HG03097 (cell line): ENCODE measurements at regions not wholly inside any gene's neighbourhood (a gene's known extent, or its start where the extent isn't known, plus 50 kb on each side); places are given as distances from the start of the nearest gene placed in this dataset.
"Not testable (repeated sequence)": the region's sequence is repeated elsewhere in the genome, so short reads cannot be mapped to it uniquely, and the experiment has no call there.

ENCODE experiments used
- ATAC-seq: cut with Tn5 transposase; IDR thresholded peaks from one replicate; pipeline ENCODE4 v1.9.1; 2021; ENCODE audit not compliant: unreplicated experiment, low FRiP score

DNA sequence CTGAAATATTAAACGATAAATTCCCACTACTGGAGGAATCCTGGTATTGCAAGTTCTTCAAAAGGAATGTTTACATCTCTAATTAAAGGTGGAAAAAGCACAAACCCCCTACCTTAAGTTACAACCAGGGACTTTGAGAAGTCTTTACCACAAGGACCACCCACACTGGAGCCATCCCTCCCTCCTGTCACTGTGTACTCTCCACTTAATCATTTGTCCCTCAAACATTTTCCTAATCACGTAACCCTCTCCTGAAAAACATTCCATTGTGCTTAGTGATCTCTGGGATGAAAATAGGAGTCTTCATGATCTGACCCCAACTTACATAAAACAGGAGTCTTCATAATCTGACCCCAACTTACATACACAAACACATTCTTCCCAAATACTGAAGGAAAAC lies 85.7 kb downstream of the SUCLG1 start:
- no peak for ATAC-seq

DNA sequence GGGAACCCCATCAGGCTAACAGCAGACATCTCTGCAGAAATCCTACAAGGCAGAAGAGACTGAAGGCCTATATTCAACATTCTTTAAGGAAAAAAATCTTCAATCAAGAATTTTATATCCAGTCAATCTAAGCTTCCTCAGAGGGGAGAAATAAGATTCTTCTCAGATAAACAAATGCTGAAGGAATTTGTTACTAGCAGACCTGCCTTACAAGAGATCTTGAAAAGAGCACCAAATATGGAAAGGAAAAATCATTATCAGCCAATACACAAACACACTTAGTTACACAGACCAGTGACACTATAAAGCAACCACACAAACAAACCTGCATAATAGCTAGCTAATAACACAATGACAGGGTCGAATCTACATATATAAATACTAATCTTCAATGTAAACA lies 96.5 kb downstream of the SUCLG1 start:
- no peak for ATAC-seq

DNA sequence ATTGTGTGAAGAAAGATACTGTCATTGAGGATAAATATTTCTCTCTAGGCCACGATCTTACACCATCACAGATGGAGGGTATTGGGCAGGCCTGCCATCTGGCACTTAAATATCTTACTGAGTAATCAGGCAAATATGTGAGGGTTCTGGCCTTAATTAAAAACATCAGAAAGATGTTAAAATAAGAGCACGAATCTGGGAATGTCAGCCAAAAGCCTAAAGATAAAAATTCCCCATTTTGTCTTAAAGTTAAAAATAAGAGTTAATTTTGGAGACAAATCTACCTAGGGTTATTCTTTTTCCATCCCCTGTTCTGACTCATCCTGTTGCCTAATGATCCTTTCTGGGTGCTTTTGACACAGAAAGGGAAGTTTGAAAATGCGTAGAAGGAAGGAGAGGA lies 121.0 kb downstream of the SUCLG1 start:
- ATAC-seq, result no peak

DNA sequence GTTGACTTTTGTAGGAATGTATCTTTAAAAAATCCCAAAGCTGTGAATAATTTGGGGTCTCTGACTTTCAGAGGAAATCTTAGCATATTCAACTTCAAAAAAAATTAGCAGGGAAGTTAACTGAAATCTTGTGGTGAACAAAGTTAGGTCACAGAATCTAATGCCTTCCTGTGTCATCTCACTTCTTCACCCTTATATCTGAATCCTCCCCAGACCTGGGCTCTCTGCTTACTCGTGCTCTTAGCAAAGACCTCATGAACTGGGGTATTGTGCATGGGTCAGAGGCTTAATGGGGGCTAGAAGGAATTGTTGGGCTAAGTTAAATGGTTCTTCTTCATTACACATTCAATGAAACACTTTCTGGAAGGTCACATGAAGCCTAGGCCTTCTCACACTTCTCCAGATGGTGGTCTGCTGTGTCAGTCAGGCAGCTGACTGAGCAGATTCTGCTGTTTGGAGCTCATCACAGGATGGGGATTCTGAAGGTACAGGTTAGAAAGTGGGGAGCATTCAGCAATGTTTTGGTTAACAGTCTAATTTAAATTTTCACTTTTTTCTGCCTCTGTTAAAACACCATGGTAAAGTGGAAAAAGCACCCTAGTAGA lies 131.3 kb downstream of the SUCLG1 start:
- no peak for ATAC-seq

DNA sequence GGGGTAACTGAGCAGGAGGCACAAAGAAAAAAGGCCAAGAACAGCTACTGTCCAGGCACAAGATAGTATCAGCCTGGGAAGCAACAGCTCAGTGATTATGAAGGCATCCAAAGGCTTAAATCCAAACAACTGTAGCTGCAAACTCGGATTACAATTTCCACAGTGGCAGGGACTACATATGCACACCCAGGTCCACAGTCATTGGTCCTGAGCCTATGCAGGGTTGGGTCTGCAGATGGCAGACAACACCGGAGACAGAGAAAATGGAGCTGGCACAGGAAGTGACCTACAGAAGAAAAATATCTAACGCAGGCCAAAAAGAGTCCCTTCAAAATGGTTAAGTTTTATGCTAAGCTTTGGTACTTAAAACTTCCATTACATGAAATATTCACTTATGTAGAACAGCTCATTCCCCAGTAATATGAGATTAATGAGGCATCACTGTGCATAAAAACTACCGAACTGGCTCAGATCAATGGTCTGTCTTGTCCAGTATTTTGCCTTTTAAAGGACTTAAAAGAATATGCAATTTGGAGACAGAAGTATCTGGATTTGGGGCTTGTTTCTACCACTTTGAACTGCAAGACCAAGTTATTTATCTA lies 132.1 kb downstream of the SUCLG1 start:
- no peak for ATAC-seq

DNA sequence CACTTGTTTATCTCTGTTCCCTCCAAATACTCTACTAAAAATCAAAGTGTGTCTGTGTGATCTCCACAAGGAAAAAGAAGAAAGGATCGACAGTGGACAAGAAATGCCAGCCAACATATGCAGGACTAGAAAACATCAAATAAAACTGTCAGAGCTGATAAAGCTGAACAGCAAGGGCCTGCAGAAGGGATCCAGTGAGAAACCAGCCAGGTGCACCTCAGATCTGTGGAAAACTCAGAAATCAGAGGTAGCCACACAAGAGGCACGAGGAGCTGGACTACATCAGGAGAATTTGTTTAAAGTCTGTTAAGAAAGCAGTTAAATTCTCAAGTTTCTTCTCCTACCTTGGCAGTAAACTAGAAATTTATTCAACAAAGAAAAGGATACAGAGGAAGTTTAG lies 135.2 kb downstream of the SUCLG1 start:
- no peak for ATAC-seq

DNA sequence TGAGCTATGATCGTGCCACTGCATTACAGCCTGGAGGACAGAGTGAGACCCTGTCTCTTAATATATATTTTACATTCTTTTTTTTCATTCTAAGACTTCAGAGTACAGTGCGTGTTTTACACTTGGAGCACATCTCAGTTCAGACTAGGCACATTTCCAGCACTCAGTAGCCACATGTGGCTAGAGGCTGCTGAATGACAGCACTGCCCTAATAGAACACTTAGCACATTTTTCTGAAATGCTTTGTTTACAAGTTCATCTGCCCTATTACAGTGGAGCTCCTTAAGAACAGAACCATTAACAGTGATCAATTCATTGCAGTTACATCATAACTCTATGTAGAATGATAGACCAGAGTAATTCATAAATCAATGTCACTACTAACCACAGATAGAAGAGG lies 138.1 kb downstream of the SUCLG1 start:
- ATAC-seq, result no peak

DNA sequence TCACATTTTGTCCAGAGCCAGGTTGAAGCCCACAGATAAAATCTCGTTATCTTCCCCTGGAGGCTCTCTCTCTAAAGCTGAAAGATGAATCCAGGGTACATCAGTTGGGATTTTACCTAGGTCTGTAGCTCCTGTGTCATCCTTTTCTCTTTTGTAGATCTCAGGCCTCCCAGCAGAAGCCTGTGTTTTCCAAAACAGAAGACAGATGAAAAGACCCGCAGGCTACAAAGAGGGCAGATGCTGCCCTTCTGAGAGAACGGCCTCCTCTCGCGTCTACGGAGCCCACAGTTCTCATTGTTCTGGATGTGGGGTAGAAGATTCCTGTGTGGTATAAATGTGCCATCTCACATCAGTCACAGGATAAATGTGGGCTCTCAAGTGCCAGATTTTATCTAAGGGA lies 139.5 kb downstream of the SUCLG1 start:
- no peak for ATAC-seq

DNA sequence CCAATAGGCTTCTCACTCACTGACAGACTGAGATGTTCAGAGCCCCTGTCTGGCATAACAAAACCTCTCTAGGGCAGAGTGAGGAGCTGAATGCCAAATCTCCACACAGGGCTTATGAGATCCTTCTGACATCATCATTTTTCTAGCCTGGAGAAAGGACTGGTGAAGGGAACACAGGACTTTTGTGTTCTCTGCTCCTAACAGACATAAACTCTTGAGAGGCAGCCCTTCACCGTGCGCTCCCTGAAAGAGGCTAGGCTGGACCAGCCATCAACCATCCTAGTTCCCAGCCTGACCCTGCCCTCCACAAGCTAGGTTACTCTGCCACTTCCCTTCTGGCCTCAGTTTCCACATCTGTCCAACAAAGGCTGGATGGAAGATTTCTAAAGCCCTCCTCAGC lies 141.9 kb downstream of the SUCLG1 start:
- no peak for ATAC-seq

DNA sequence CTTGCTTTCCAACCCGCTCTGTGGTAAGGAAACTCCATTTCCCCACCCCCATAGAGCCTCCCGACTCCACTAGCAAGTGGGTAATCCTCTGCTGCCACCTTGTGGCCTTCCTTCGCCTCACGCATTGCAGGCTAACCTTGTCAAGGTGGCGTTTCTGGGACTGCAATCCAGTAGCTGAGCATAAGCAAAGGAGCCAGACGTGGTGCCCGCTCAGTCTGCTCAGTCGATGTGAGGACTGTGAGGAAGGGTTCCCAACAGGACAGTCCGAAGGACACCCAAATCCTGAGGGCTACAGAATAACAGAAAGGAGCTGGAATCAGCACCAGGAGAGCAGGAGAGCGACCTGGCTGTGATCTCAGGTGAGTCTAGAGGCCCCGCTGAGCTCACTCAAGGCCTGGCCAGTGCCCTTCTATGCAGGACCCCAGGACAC lies 144.2 kb downstream of the SUCLG1 start:
- ATAC-seq, result peak; percentile 97

DNA sequence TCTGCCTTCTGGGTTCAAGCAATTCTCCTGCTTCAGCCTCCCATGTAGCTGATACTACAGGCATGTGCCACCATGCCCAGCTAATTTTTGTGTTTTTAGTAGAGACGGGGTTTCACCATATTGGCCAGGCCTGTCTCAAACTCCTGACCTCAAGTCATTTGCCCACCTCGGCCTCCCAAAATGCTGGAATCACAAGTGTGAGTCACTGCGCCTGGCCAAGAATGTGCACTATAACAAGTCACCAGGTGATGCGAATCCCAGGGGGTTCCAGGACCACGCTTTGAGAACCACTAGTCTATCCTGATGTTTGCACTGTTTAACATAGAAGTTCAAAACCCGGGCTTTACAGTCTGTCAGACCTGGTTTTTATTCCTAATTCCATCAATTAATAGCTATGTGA lies 144.8 kb downstream of the SUCLG1 start:
- ATAC-seq, result no peak

DNA sequence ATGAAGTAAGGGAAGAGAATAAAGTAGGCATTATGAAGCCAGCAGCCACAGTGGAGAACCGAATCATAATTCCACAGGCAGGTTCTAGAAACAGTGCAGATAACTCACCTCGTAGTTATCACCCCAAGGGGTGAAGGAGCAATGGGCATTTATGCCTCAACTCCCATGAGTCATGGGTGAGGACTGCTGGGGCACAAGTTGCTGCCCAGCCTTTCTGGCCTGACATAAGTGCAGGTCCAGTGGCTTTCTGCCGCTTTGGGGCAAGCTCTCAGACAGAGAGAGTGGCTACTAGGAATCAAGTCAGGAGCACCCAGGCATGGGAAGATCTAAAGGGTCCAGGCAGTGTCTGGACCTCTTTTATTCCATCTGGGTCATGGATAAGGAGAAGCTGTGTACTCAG lies 149.8 kb downstream of the SUCLG1 start:
- no peak for ATAC-seq

DNA sequence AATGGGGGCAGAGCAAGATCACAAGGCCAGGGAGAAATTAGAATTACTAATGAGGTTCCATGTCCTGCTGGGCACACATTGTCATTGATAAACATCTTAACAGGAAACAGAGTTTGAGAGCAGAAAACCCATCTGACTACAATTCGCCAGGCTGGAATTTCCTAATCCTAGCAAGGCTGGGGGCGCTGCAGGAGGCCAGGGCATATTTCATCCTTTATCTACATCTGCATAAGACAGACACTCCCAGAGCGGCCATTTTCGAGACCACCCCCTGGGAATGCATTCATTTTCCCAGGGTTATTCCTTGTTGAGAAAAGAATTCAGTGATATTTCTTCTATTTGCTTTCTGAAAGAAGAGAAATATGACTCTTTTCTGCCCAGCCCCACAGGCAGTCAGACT lies 152.7 kb downstream of the SUCLG1 start:
- no peak for ATAC-seq

DNA sequence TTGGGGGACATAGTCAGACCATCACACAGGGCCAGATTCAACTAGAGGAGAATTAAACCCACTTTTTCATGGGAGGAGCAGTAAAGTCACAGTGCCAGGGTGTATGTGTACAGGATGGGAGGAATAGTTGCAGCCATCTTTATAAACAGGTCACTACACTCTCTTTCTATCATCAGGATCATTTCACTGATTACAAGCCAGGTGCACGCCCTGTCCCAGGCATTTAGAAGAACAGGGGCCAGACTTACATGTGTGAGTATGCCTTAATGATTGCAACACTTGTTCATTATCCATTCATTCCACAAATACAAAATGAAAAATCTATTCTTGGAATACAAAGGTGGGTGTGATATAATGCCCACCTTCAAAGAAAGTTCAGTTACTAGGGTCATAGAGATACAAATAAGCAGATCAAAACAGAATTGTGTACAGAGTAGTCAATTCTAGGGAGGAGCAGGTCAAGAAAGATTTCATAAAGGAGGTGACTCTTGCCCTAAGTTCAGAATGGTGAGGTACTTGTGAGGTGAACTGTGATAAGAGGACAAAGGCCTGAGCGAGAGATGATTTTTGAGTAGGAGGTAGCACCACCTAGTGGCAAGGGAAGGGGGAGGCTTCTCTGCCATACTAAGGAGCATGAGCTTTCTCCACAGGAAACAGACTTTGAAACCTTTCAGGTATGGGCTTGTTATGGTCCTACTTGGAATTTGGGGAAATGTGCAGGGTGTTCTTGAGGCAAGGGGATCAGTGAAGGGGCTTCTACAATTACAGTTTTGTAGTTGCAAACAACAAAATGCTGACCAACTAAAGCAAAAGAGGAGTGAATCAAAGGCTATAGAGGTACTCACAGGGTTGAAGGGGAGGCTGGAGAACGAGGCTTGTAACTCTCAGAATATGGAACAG lies 156.3 kb downstream of the SUCLG1 start:
- ATAC-seq, result peak; percentile 99

DNA sequence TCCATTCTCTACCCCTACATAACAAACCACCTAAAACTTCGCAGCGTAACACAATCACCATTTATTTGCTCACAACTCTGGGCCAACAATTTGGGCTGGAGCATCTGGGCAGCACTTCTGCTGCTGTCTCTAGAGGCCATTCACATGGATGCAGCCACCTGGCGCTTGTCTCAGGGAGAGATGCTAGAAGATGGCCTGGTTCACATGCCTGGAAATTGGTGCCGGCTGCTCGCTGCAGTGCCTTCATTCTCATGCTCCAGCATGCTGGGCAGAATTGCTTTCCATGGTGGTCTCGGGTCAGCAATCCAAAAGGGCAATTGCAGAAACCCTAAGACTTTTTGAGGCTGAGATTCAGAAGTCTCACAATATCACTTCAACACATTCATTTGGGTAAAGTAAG lies 157.4 kb downstream of the SUCLG1 start:
- no peak for ATAC-seq

DNA sequence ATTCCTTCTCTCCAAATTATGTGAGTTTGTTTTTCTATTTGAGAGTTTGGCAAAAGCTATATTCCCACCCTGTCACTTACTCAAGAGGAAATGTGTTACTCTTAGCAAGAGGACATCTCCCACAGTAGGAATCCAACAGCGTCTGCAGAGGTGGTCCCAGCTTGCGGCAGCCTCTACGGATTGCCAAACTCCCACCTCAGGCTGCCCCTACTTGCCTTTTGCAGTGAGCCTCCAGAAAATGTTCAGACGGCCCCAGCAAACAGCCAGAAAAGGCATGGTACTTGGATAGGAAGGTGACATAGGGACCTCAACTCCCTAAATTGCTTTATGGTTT lies 158.4 kb downstream of the SUCLG1 start:
- ATAC-seq, result no peak

DNA sequence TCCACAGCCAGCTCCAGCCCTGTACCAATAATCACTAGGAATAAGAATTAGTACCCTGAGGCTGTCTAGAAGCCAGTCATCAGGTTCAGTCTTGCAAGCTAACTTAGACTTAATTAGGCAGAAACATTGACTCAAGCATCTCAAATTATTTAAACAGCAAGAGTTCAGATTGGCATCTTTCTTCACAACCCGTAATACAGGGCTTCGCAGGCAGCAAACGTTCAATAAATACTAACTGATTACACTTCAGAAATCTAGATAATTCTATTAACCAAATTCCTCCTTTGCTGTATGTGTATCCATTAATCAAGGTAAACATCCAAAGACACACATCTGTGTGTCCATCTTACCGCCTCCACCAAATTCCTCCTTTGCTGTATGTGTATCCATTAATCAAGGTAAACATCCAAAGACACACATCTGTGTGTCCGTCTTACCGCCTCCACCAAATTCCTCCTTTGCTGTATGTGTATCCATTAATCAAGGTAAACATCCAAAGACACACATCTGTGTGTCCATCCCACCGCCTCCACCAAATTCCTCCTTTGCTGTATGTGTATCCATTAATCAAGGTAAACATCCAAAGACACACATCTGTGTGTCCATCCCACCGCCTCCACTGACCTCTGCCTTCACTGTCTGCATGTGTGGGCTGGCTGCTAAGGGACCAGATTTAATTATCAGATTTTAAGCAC lies 158.9 kb downstream of the SUCLG1 start:
- ATAC-seq, result not testable (repeated sequence)

DNA sequence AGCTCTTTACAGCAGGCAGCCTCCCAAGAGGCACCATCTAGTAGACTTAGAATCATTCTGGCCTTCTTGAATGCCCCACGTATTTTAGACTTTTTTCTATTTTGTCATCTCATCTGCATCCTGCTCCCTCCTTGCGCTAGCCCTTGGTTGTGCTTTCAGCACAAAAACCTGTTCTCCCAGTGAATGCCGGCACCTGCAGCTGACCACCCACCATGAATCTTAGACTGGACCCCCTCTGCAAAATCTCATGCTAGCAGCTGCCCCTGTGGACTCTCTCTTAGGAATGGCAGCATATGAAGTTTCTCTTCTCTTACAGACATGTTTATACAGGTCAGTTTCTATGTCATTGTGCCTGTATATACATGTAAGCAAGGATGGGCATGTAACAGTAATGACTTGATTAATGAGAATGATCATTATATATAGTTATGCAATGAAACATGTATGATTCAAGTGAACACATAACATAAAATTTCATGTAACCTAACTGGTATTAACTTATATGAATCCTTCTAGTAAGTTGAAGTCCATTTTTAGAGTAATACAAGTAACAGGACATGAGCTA lies 159.8 kb downstream of the SUCLG1 start:
- ATAC-seq, result no peak

DNA sequence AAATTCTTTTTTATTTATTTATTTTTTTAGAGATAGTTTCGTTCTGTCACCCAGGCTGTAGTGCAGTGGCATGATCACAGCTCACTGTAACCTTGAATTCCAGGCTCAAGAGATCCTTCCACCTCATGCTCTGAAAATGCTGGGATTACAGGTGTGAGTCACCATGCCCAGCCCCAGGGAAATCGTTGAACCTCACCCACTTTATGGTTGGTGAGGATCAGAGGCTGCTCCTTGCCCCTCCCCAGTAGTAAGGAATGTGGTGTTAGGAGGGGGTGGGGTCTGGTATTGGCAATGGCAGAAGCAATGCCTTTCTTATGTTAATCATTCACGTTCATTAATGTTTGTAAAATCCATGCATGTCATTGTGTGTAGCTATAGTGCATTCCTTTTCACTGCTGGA lies 161.9 kb downstream of the SUCLG1 start:
- ATAC-seq, result no peak

DNA sequence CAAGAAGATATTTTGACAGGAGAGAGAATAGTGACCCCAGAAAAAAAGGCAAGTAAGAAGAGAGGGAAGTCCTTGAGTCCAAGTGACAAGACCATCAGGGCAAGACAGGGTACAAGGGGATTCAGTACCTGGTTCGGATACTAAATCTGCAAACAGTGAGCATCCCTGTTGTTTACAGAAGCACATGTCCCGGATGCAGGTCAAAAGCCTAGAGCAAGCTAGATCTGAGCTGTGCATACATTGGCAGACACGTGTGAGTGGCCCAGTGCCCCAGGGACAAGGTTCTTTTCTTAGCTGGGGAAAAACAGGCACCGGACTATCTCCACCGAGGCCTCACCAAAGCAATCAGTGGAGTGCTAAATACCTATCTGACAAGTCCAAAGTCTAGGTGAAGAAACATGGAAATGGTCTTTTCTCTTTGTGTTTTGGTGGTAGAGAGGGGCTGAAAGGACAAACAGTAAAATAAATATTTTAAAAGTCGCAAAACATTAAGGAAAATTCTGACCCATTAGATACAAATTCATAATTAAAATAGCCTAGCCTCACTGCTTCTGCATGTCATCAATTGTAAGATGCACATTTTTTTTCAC lies 165.2 kb downstream of the SUCLG1 start:
- ATAC-seq, result no peak

DNA sequence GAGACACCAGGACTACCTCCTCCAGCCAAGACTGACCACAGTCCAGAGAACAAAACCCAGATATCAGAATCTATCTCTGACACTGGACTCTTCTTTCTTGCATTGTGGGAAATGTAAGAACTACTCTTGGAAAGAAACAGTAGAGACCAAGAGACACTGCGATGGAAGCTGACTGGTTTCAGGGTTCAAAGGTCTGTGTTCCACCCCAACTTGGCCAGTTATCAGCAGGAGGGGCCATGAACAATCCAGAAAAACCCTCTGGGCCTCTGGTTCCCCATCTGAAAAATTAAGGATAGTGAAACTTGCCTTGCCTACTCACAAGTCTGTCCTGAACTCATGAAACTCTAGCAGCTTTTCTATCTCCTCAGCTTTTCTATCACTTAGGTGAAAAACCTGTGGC lies 166.5 kb downstream of the SUCLG1 start:
- ATAC-seq, result no peak
